ENCODE measurements at regions not wholly inside any gene's neighbourhood (a gene's known extent, or its start where the extent isn't known, plus 50 kb on each side); places are given as distances from the start of the nearest gene placed in this dataset.

DNA sequence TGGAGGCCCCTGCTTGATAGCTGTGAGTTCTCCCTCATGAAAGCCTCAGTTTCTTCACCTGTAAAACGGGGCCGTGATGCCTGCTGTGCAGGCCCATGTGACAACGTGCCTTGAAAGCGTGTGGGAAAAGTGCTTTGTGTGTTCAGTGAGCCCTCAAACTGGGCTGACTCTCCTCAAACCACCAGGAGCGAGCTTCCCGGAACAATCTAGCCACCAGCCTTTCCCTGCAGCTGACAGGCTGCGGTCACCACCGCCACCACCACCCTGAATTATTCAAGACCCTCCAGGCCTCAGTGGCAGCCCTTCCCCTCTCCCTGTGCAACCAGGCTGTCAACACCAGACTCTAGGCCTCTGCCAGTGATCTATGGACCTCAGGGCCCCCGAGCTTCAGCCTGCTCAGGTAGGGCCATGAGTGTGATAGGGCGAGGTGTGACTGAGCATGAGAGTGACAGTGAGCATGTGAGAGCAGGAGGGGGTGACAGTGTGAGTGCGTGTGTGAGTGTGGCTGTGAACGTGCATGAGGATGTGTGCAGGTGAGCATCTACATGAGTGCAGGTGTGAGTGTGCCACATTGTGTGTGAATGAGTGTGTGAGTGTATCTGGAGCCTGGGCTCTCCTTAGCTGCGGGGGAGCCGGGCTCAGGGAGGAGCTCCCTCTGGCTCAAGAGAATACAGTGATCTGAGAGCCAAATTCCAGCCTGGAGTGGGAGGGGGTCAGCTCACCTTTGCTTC lies 53.3 kb upstream of the PSD2 start:
- DNase-seq: no peak
- WGBS, 4 donors: 88 to 94% (median 94%) methylated on average over 8 to 14 of the region's 14 CpGs
- no peaks in the 10 kb centered on the region for H3K9me3 ChIP-seq (replicated peaks in 1 of 3)
- intact Hi-C loops (cut with DNase I): no loop called here
- H3K4me1 ChIP-seq (replicated peaks in 1 of 2): peaks cover 23 to 24% of the 10 kb centered on the region in 2 donors
- H3K27me3 ChIP-seq: peaks cover 4% of the 10 kb centered on the region
- H3K27ac ChIP-seq: no peak overlapping the region
- H3K4me3 ChIP-seq: no peak overlapping the region
- TF ChIP-seq, protein P1, sequence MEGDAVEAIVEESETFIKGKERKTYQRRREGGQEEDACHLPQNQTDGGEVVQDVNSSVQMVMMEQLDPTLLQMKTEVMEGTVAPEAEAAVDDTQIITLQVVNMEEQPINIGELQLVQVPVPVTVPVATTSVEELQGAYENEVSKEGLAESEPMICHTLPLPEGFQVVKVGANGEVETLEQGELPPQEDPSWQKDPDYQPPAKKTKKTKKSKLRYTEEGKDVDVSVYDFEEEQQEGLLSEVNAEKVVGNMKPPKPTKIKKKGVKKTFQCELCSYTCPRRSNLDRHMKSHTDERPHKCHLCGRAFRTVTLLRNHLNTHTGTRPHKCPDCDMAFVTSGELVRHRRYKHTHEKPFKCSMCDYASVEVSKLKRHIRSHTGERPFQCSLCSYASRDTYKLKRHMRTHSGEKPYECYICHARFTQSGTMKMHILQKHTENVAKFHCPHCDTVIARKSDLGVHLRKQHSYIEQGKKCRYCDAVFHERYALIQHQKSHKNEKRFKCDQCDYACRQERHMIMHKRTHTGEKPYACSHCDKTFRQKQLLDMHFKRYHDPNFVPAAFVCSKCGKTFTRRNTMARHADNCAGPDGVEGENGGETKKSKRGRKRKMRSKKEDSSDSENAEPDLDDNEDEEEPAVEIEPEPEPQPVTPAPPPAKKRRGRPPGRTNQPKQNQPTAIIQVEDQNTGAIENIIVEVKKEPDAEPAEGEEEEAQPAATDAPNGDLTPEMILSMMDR (IDR thresholded peaks at IDR 0.05): no peak
- no peak for TF ChIP-seq POLR2A (IDR thresholded peaks at IDR 0.05)
- H3K36me3 ChIP-seq (replicated peaks in 1 of 2): no peaks in the 10 kb centered on the region

DNA sequence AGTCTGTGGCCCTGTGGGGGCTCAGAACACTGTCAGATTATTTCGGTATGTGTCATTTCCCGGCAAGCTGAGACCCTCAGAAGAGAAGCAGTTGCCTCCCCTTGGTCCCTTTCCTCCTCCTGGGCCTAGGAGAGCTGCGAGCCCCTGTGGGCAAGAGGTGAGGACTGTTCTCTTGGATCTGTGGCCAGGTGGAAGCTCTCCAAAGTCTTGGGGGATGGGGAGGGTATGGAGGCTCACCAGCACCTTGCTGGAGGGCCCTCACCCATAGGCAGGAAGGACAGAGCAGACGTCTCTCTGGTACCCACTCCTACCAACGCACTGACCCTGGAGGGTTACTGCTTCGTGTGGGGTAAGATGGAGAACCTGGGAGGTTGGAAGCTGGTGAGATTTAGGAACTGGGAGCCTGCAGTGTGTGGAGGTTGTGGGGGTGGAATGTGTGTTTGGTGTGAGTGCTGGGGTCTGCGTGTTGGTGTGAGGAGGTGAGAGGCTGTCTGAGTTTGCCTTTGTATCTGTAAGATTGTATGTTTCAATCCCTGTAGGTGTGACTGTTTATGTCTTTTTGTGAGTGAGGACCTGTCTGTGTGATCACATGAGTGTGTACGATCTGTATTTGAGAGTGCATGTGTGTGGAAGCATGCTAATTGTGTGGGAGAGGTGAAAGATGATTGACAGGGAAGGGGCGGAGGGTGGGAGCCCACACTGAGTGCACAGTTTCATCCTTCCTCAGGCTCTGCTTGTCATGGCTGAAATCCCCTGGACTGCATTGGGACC lies 52.4 kb upstream of the PSD2 start:
- no peak overlapping the region for H3K27ac ChIP-seq

DNA sequence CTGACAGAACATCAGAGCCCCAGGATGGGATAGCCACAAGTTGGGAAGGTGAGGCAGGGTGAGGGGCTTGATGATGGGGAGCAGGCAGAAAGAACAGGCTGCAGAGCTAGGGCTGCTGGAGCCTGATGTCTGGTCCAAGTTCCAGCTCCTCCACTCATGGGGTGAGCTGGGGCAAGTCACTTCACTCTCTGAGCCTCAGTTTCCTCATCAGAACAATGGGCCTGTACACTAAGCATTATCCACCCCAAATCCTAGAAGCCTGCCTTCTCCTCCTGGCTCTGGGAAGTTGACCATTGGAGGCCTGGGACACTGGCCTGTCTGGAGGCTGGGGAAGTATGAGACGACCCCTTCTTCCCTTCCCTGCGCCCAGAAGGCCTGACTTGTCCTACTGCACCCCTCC lies 51.8 kb upstream of the PSD2 start:
- no peaks in the 10 kb centered on the region for H3K36me3 ChIP-seq (replicated peaks in 1 of 2)
- no peaks in the 10 kb centered on the region for H3K9me3 ChIP-seq (replicated peaks in 1 of 3)
- WGBS, 4 donors: 89 to 100% (median 93%) methylated on average over 2 of the region's 2 CpGs; no CpG with 5 or more reads in 1 of the 4 donors
- peaks cover 17% of the 10 kb centered on the region for H3K27me3 ChIP-seq
- no peak overlapping the region for H3K4me3 ChIP-seq
- no peak for DNase-seq
- H3K4me1 ChIP-seq (replicated peaks in 1 of 2): peaks cover 28 to 30% of the 10 kb centered on the region in 2 donors
- TF ChIP-seq, protein P1 (IDR thresholded peaks at IDR 0.05): no peak
- TF ChIP-seq POLR2A (IDR thresholded peaks at IDR 0.05): no peak
- H3K27ac ChIP-seq: no peak overlapping the region
- intact Hi-C loops (cut with DNase I): no loop called here

More for the DNA sequence above, 52.4 kb upstream of the PSD2 start:
- Histone ChIP-seq H3K4me1 (replicated peaks in 1 of 2) (peaks cover 28 to 30% of the 10 kb centered on the region in 2 donors), H3K9me3 (replicated peaks in 1 of 3) (no peaks in the 10 kb centered on the region), H3K4me3 (no peak overlapping the region), H3K36me3 (replicated peaks in 1 of 2) (no peaks in the 10 kb centered on the region), H3K27me3 (peaks cover 11% of the 10 kb centered on the region)
- TF ChIP-seq, protein P1 (IDR thresholded peaks at IDR 0.05): no peak
- no peak for TF ChIP-seq POLR2A (IDR thresholded peaks at IDR 0.05)
- WGBS, 4 donors: 88 to 97% (median 90%) methylated on average over 9 of the region's 9 CpGs
- DNase-seq: no peak
- intact Hi-C loops (cut with DNase I): no loop called here

DNA sequence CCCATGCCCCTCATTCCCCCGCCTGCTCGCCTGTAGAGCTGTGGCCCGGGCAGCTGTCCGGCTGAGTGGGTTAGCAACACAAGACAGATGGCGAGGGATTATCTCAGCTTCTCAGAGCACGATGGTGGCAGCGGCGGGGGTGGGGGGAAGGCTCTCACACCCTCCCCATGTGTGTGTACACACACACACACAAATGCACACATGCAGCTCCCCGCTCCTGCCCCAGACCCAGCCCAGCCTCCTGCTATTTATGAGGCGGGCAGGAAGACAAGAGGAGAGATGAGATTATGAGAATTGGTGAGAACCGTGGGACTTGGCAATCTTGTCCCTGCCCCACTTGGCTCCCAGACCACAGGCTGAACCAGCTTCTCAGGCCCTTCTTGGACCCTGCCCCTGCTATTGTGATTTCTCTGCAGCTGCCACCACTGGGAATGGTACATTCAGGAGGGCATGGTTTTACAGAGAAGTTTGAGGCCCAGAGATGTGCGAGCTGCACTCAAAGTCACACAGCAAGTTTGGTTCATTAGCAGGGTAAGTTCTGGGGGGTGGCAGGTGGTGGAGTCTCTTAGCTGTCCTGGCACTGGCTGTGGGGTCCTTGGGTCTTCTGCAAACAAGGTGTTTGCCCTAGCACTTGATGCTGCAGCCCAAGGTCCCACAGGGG lies 51.0 kb upstream of the PSD2 start:
- Histone ChIP-seq H3K4me3 (no peak overlapping the region), H3K27ac (peak overlapping the region in 1 of 5 donors; percentile 46), H3K9me3 (replicated peaks in 1 of 3) (no peaks in the 10 kb centered on the region), H3K27me3 (peaks cover 17% of the 10 kb centered on the region), H3K36me3 (replicated peaks in 1 of 2) (no peaks in the 10 kb centered on the region), H3K4me1 (replicated peaks in 1 of 2) (peaks cover 28 to 30% of the 10 kb centered on the region in 2 donors)
- no peak for TF ChIP-seq POLR2A (IDR thresholded peaks at IDR 0.05)
- TF ChIP-seq, protein P1 (IDR thresholded peaks at IDR 0.05): no peak
- no peak for DNase-seq
- 86 to 90% (median 88%) methylated on average over 9 to 12 of the region's 12 CpGs for WGBS, 4 donors
- intact Hi-C loops (cut with DNase I): no loop called here

All from adrenal gland (tissue), 9 donors.